ENCODE measurements at regions not wholly inside any gene's neighbourhood (a gene's known extent, or its start where the extent isn't known, plus 50 kb on each side); places are given as distances from the start of the nearest gene placed in this dataset.

GRCh38 chr18:73696171-73696570 lies 451.5 kb downstream of the FBXO15 start:
- intact Hi-C loops (cut with DNase I) = no loop called here
- DNase-seq (ENCODE audit: extremely low spot score in 2 of 2) = no peak
- Histone ChIP-seq H3K4me1 (no peaks in the 10 kb centered on the region), H3K27ac (no peak overlapping the region), H3K9me3 (no peaks in the 10 kb centered on the region), H3K27me3 (no peaks in the 10 kb centered on the region), H3K36me3 (no peaks in the 10 kb centered on the region), H3K4me3 (no peak overlapping the region)
- TF ChIP-seq POLR2AphosphoS5 (IDR thresholded peaks at IDR 0.05; ENCODE audit: insufficient read depth in 1 of 2, low read depth in 1 of 2) (no peak), POLR2A (IDR thresholded peaks at IDR 0.05) (no peak), CTCF (IDR thresholded peaks at IDR 0.05) (no peak)

GRCh38 chr18:73693091-73693490 lies 454.5 kb downstream of the FBXO15 start:
- no peaks in the 10 kb centered on the region for H3K27me3 ChIP-seq
- no peak for DNase-seq (ENCODE audit: extremely low spot score in 2 of 2)
- H3K36me3 ChIP-seq = no peaks in the 10 kb centered on the region
- no peak for TF ChIP-seq POLR2A (IDR thresholded peaks at IDR 0.05)
- no peak for TF ChIP-seq CTCF (IDR thresholded peaks at IDR 0.05)
- no peak for TF ChIP-seq POLR2AphosphoS5 (IDR thresholded peaks at IDR 0.05; ENCODE audit: insufficient read depth in 1 of 2, low read depth in 1 of 2)
- H3K9me3 ChIP-seq = no peaks in the 10 kb centered on the region
- intact Hi-C loops (cut with DNase I) = no loop called here
- no peak overlapping the region for H3K4me3 ChIP-seq
- no peaks in the 10 kb centered on the region for H3K4me1 ChIP-seq
- no peak overlapping the region for H3K27ac ChIP-seq

DNA sequence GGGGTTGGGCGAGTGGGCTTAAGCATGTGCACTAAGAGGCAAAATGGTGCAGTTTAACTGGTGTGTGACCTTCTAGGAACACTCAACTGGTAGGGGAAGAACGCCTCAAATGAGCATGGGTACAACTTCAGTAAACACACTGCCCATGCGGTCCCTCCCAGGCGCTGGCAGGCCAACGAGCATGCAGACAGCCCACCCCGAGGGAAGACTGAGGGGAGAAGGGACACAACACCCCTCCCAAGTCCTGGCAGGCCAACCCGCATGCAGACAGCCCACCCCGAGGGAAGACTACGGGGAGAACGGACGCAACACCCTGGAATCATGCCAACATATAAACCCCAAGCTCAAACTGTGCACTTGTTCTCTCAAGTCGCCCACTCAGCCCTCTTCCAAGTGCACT lies 456.0 kb downstream of the FBXO15 start:
- no peaks in the 10 kb centered on the region for H3K9me3 ChIP-seq
- no peaks in the 10 kb centered on the region for H3K36me3 ChIP-seq
- intact Hi-C loops (cut with DNase I) = no loop called here
- H3K4me3 ChIP-seq = no peak overlapping the region
- no peak overlapping the region for H3K27ac ChIP-seq
- TF ChIP-seq POLR2A (IDR thresholded peaks at IDR 0.05) (no peak), CTCF (IDR thresholded peaks at IDR 0.05) (no peak)
- no peaks in the 10 kb centered on the region for H3K27me3 ChIP-seq
- no peak for DNase-seq (ENCODE audit: extremely low spot score in 2 of 2)
- H3K4me1 ChIP-seq = no peaks in the 10 kb centered on the region

GRCh38 chr18:73691118-73691517 lies 456.5 kb downstream of the FBXO15 start:
- DNase-seq (ENCODE audit: extremely low spot score in 2 of 2) = no peak
- H3K36me3 ChIP-seq = no peaks in the 10 kb centered on the region
- H3K4me1 ChIP-seq = no peaks in the 10 kb centered on the region
- TF ChIP-seq POLR2A (IDR thresholded peaks at IDR 0.05) (no peak), POLR2AphosphoS5 (IDR thresholded peaks at IDR 0.05; ENCODE audit: insufficient read depth in 1 of 2, low read depth in 1 of 2) (no peak), CTCF (IDR thresholded peaks at IDR 0.05) (no peak)
- intact Hi-C loops (cut with DNase I) = no loop called here
- no peaks in the 10 kb centered on the region for H3K9me3 ChIP-seq
- no peak overlapping the region for H3K27ac ChIP-seq
- H3K27me3 ChIP-seq = no peaks in the 10 kb centered on the region
- no peak overlapping the region for H3K4me3 ChIP-seq

DNA sequence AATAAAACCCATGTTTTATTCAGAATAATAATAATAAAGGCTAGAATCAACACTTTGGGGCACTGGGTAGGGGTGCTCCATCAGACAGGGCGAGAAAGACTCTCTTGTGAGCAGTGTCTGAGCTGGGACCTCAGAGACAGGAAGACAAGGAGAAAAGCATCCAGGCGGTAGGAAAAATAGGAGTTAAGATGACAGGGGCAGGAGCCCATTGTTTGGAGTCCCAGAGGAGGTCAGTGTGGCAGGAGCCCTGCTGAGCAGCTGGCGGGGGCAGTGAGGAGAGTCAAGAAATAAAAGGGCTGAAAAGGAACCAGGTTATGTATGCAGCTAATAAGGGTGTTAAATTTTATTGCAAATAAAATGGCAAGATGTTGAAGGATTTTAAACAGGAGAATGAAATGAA lies 457.4 kb downstream of the FBXO15 start:
- H3K36me3 ChIP-seq = no peaks in the 10 kb centered on the region
- intact Hi-C loops (cut with DNase I) = no loop called here

More for the DNA sequence above, 457.4 kb downstream of the FBXO15 start:
- Histone ChIP-seq H3K4me1 (no peaks in the 10 kb centered on the region), H3K9me3 (no peaks in the 10 kb centered on the region), H3K4me3 (no peak overlapping the region), H3K27me3 (no peaks in the 10 kb centered on the region), H3K27ac (no peak overlapping the region)
- no peak for DNase-seq (ENCODE audit: extremely low spot score in 2 of 2)
- TF ChIP-seq POLR2A (IDR thresholded peaks at IDR 0.05) (no peak), CTCF (IDR thresholded peaks at IDR 0.05) (no peak)

All from vagina (tissue), 2 donors.